ENCODE measurements at regions not wholly inside any gene's neighbourhood (a gene's known extent, or its start where the extent isn't known, plus 50 kb on each side); places are given as distances from the start of the nearest gene placed in this dataset.

DNA sequence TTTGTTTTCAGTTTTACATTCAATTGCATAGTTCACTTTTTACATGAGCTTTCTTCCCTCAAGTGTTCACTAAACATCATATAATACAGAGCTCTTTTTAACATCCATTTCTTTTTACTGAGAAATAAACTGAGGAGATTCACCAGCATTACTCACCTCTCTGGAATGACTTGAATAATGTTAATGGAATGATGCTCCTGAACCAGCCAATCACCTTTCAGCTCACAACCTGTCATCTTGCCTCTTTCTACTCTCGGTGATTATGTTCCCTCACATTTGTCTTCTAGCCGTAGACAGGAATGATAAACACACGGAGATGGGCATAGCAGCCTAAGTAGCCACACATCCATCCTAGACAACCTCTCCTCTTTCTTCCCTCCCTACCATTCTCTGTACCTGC is 301.7 kb downstream of the PAX3 start:
- TF ChIP-seq, protein P1, sequence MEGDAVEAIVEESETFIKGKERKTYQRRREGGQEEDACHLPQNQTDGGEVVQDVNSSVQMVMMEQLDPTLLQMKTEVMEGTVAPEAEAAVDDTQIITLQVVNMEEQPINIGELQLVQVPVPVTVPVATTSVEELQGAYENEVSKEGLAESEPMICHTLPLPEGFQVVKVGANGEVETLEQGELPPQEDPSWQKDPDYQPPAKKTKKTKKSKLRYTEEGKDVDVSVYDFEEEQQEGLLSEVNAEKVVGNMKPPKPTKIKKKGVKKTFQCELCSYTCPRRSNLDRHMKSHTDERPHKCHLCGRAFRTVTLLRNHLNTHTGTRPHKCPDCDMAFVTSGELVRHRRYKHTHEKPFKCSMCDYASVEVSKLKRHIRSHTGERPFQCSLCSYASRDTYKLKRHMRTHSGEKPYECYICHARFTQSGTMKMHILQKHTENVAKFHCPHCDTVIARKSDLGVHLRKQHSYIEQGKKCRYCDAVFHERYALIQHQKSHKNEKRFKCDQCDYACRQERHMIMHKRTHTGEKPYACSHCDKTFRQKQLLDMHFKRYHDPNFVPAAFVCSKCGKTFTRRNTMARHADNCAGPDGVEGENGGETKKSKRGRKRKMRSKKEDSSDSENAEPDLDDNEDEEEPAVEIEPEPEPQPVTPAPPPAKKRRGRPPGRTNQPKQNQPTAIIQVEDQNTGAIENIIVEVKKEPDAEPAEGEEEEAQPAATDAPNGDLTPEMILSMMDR (IDR thresholded peaks at IDR 0.05), result no peak
- no peak for TF ChIP-seq POLR2A (IDR thresholded peaks at IDR 0.05)

Data from uterus (tissue), 2 donors.